ENCODE measurements at regions not wholly inside any gene's neighbourhood (a gene's known extent, or its start where the extent isn't known, plus 50 kb on each side); places are given as distances from the start of the nearest gene placed in this dataset.

- WGBS (ENCODE audit: insufficient coverage, insufficient read length) = no CpG with 5 or more reads among the region's 6 CpGs
- Histone ChIP-seq H3K27me3 (ENCODE audit: control insufficient read depth, insufficient read depth, low read length) (no peaks in the 10 kb centered on the region), H3K4me3 (ENCODE audit: low read length) (no peak overlapping the region), H3K36me3 (ENCODE audit: control insufficient read depth, insufficient read depth, low read length) (no peaks in the 10 kb centered on the region), H3K4me1 (ENCODE audit: control insufficient read depth, insufficient read depth, low read length) (no peaks in the 10 kb centered on the region), H3K27ac (ENCODE audit: low read length) (no peak overlapping the region), H3K9me3 (ENCODE audit: control insufficient read depth, insufficient read depth, low read length) (no peaks in the 10 kb centered on the region; the same call in 1 of the 2 replicates)
- DNase-seq (ENCODE audit: low read depth, low spot score) = no peak
These were observed 71.1 kb upstream of the DGKG start for GRCh38 chr3:186432944-186433732.

DNA sequence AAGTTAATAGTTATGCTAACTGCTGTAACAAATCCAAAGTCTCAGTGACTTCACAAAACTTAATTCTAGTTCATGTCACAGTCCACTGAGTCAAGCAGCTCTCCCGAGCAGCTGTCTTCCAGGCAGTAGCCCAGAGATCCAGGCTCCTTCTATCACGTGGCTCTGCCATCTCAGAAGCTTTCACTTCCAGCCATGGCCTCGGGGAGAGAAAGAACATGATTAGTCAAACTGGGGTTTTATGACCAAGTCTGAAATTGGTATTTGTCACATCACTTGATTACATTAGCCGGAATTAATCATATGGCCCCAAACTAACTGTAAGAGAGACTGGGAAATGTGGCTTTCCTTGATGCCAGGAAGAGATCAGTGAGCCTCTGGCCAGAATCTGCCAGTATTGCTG, 70.2 kb upstream of the DGKG start:
- Histone ChIP-seq H3K4me3 (ENCODE audit: low read length) (no peak overlapping the region), H3K4me1 (ENCODE audit: control insufficient read depth, insufficient read depth, low read length) (no peaks in the 10 kb centered on the region), H3K36me3 (ENCODE audit: control insufficient read depth, insufficient read depth, low read length) (no peaks in the 10 kb centered on the region), H3K27me3 (ENCODE audit: control insufficient read depth, insufficient read depth, low read length) (no peaks in the 10 kb centered on the region), H3K9me3 (ENCODE audit: control insufficient read depth, insufficient read depth, low read length) (no peaks in the 10 kb centered on the region; the same call in 1 of the 2 replicates), H3K27ac (ENCODE audit: low read length) (no peak overlapping the region)
- no CpG with 5 or more reads among the region's 4 CpGs for WGBS (ENCODE audit: insufficient coverage, insufficient read length)
- DNase-seq (ENCODE audit: low read depth, low spot score) = no peak

DNA sequence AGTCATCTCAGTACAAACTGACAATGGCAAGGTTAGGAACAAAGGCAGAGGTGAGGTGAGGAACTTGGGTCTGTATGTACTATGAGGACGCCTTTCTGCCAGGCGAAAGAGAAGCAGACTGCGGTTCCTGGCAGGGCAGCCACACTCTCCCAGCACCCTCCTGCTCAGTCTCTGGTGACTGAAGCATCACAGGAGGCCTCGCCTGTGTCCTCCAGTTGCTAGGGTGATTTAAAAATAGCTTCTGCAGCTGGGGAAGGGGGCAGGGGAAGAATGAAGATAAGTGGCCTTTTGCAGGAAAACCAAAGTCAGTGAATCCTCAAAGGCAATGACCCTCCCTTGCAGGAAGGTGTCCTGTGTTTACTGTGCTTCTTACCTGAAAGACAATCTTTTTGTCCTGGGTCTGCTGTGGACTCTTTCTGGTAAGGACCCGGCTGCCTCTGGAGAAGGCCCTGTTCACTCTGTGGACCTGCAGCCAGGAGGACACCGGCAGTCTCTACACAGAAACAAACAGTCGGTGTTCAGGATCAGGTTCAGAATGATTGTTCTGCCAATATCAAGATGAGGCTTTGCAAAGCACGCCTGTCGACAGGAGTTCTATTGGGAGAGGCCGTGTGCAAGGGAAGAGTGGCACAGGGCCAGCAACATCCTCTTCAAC, 65.7 kb upstream of the DGKG start:
- no CpG with 5 or more reads among the region's 10 CpGs for WGBS (ENCODE audit: insufficient coverage, insufficient read length)
- no peaks in the 10 kb centered on the region for H3K36me3 ChIP-seq (ENCODE audit: control insufficient read depth, insufficient read depth, low read length)
- no peaks in the 10 kb centered on the region; the same call in 1 of the 2 replicates for H3K9me3 ChIP-seq (ENCODE audit: control insufficient read depth, insufficient read depth, low read length)
- H3K4me1 ChIP-seq (ENCODE audit: control insufficient read depth, insufficient read depth, low read length) = no peaks in the 10 kb centered on the region; the same call in 1 of the 2 replicates
- no peak for DNase-seq (ENCODE audit: low read depth, low spot score)
- no peak overlapping the region for H3K27ac ChIP-seq (ENCODE audit: low read length)
- no peak overlapping the region for H3K4me3 ChIP-seq (ENCODE audit: low read length)
- no peaks in the 10 kb centered on the region for H3K27me3 ChIP-seq (ENCODE audit: control insufficient read depth, insufficient read depth, low read length)

DNA sequence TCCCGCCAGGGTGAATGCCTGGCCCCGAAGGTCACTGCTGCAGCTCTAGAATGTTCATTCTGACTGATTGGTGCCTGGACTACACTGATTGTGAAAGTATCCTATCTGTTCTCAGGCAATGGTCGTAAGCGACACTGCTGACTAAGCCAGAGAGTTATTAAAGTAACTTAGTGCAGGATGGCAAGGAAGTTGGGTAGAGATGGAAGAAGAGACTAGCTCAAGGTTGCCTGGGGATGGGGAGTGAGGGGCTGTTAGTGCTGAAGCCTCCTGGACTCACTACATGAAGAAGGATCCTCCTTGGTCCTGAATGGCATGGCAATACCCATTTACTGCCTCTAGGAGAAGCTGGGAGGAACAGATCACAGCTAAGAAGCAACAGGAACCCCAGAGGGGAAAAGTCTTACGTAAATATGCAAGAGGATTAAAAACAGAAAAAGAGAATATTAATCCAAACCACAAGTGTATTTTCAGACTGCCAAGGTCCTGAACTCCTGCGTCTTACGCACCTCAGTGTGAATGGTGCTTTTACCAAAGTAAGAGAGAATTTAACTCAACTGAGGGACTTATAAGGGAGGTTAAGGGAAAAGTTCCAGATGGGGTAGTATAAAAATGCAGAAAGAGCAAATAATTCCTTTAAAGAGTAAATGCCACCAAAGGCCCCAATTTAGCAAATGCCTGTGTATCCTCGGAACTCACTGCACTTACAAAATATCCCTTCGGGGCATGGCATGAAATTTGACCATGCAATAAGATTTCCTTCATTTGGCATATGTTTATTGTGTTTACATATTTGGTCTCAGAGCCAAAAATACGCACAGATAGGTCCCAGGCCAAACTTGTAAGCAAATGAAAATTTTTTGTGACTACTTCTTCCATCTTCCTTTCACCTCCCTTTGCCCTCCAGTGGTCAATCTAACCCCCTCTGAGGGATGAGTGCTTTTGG, 64.0 kb upstream of the DGKG start:
- Histone ChIP-seq H3K4me3 (ENCODE audit: low read length) (no peak overlapping the region), H3K27ac (ENCODE audit: low read length) (no peak overlapping the region), H3K27me3 (ENCODE audit: control insufficient read depth, insufficient read depth, low read length) (no peaks in the 10 kb centered on the region), H3K36me3 (ENCODE audit: control insufficient read depth, insufficient read depth, low read length) (no peaks in the 10 kb centered on the region), H3K9me3 (ENCODE audit: control insufficient read depth, insufficient read depth, low read length) (no peaks in the 10 kb centered on the region), H3K4me1 (ENCODE audit: control insufficient read depth, insufficient read depth, low read length) (no peaks in the 10 kb centered on the region; the same call in 1 of the 2 replicates)
- WGBS (ENCODE audit: insufficient coverage, insufficient read length) = no CpG with 5 or more reads among the region's 10 CpGs
- no peak for DNase-seq (ENCODE audit: low read depth, low spot score)

DNA sequence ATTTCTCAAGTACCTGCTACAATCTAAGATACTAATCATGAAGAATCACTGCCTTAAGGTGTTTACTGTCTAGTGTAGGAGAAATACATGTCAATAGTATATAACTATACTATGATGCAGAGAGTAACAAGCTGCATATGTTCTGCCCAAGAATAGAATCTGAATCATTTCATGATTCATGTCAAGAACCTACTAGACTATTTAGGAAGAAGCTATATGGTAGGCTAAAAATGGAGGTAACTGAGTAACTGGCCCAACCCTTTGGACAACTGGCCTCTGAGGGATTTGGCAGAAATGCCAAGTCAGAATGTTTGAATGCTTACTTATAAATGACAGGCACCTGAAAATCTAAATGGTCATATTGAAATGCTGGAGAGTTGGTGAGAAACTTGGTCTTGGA, 59.9 kb upstream of the DGKG start:
- no peak overlapping the region for H3K27ac ChIP-seq (ENCODE audit: low read length)
- H3K4me3 ChIP-seq (ENCODE audit: low read length) = no peak overlapping the region
- H3K27me3 ChIP-seq (ENCODE audit: control insufficient read depth, insufficient read depth, low read length) = no peaks in the 10 kb centered on the region
- no peak for DNase-seq (ENCODE audit: low read depth, low spot score)
- no peaks in the 10 kb centered on the region for H3K9me3 ChIP-seq (ENCODE audit: control insufficient read depth, insufficient read depth, low read length)
- H3K4me1 ChIP-seq (ENCODE audit: control insufficient read depth, insufficient read depth, low read length) = no peaks in the 10 kb centered on the region; the same call in 1 of the 2 replicates
- H3K36me3 ChIP-seq (ENCODE audit: control insufficient read depth, insufficient read depth, low read length) = no peaks in the 10 kb centered on the region

DNA sequence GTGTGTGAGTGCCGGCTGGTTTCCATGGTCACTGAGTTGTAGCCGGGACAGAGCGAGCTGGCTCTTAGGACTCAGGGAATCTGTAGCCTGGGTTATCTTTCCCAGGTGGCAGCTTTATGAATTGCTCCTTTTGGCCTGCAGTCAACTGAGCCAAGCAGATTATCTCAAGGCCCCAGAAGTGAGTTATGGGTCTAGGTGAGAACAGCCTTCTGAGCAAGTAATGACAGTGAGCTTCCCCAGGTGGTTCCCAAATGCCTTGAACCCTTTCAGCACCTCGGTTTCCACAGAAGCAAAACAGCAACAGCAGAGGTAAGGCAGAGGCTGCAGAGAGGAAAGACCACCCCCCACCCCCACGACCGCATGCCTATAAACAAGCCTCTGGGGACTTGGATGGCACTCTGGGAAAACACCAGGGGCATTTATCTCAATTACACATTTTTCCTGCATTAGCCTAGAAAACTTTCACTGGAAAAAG, 56.7 kb upstream of the DGKG start:
- H3K27me3 ChIP-seq (ENCODE audit: control insufficient read depth, insufficient read depth, low read length) = no peaks in the 10 kb centered on the region
- peaks cover 2% of the 10 kb centered on the region; the same call in 1 of the 2 replicates for H3K4me1 ChIP-seq (ENCODE audit: control insufficient read depth, insufficient read depth, low read length)
- H3K27ac ChIP-seq (ENCODE audit: low read length) = no peak overlapping the region
- H3K9me3 ChIP-seq (ENCODE audit: control insufficient read depth, insufficient read depth, low read length) = no peaks in the 10 kb centered on the region
- no peaks in the 10 kb centered on the region for H3K36me3 ChIP-seq (ENCODE audit: control insufficient read depth, insufficient read depth, low read length)
- DNase-seq (ENCODE audit: low read depth, low spot score) = no peak
- WGBS (ENCODE audit: insufficient coverage, insufficient read length) = no CpG with 5 or more reads among the region's 6 CpGs
- H3K4me3 ChIP-seq (ENCODE audit: low read length) = no peak overlapping the region

DNA sequence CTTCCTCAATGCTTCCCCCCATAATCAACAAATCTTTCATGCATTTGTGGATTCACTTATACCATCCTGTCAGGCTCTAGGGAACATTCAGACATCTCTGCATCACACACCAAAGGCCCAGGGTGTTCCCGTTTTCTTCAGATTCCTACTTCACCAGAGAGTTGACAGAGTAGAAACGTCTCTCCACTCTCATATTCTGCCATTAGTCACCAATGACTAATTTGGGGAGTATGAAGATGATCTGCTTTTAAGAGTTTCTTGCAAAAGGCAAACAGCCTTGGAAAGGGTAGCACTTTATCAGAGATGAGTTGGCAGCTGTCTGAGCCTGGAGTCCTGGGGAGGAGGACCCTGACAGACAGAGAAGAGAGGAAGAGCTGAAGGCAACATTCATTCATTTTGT, 55.8 kb upstream of the DGKG start:
- Histone ChIP-seq H3K27ac (ENCODE audit: low read length) (no peak overlapping the region), H3K27me3 (ENCODE audit: control insufficient read depth, insufficient read depth, low read length) (no peaks in the 10 kb centered on the region), H3K9me3 (ENCODE audit: control insufficient read depth, insufficient read depth, low read length) (no peaks in the 10 kb centered on the region), H3K4me3 (ENCODE audit: low read length) (no peak overlapping the region), H3K4me1 (ENCODE audit: control insufficient read depth, insufficient read depth, low read length) (peaks cover 2% of the 10 kb centered on the region; the same call in 1 of the 2 replicates), H3K36me3 (ENCODE audit: control insufficient read depth, insufficient read depth, low read length) (no peaks in the 10 kb centered on the region)
- no peak for DNase-seq (ENCODE audit: low read depth, low spot score)
- no CpG with 5 or more reads among the region's 2 CpGs for WGBS (ENCODE audit: insufficient coverage, insufficient read length)

DNA sequence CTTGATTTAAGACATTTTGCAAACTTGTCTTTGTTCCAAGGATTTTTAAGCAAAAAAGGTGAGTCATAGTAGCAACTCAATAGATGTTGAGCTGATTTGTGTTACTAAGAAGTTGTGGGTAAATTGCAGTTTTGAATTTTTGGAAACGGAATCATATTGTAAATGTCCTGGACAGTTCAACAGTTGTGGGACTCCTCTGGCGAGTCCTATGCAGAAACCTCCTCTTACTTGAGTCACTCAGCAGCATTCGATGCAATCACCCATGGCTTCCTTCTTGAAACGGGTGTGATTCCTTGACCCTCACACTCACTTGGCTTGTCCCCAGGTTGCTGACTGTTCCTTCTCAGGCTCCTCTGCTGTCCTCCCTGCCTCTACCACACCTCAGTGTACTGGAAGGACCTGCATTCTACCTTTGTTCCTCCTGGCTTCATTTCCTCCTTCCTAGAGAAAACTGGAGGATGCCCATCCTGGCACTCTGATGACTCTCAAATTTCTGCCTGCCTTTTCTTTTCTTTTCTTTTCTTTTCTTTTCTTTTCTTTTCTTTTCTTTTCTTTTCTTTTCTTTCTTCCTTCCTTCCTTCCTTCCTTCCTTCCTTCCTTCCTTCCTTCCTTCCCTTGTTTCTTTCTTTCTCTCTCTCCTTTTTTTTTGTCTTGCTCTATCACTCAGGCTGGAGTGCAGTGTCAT, 52.8 kb upstream of the DGKG start:
- Histone ChIP-seq H3K4me1 (ENCODE audit: control insufficient read depth, insufficient read depth, low read length) (peaks cover 2% of the 10 kb centered on the region; the same call in 1 of the 2 replicates), H3K27me3 (ENCODE audit: control insufficient read depth, insufficient read depth, low read length) (no peaks in the 10 kb centered on the region), H3K27ac (ENCODE audit: low read length) (no peak overlapping the region), H3K9me3 (ENCODE audit: control insufficient read depth, insufficient read depth, low read length) (no peaks in the 10 kb centered on the region), H3K4me3 (ENCODE audit: low read length) (no peak overlapping the region), H3K36me3 (ENCODE audit: control insufficient read depth, insufficient read depth, low read length) (no peaks in the 10 kb centered on the region)
- no peak for DNase-seq (ENCODE audit: low read depth, low spot score)
- no CpG with 5 or more reads among the region's 4 CpGs for WGBS (ENCODE audit: insufficient coverage, insufficient read length)

DNA sequence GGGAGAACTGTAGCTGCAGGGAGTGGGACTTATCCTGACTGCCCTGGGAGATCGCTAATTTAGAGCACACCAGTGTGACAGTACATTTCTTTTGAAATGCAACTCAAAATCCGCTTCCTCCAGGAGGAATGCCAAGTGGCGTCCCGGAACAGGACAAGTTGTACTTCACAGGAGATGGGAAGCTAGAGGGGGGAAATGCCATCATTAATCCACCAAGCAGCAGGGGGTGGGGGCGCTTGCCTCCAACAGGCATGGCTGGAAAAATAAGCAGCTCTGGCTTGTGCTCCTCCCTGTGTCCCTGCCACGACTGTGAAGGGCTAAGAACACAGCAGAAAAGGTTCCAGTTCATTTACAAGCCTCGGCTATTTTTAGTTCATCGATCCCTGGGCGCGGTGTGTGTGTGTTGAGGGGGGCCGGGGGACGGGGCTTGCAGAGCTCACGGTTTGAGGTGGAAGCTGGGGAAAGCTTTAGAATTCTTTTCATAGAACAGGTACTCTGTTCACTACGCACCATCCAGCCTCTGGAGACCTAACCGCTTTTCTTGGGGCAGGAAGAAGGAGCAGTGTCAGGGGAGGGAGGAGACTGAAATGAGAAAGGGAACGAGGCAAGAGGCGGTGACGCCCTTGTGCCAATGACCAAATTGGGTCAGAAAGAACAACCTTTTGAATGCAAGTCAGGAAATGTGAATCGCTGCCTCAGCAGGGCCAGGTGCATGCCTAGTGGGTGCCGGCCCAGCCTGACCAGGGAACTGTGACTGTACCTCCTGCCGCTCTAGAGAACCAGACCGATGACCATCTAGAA, 51.8 kb upstream of the DGKG start:
- Histone ChIP-seq H3K36me3 (ENCODE audit: control insufficient read depth, insufficient read depth, low read length) (no peaks in the 10 kb centered on the region), H3K27me3 (ENCODE audit: control insufficient read depth, insufficient read depth, low read length) (no peaks in the 10 kb centered on the region), H3K27ac (ENCODE audit: low read length) (no peak overlapping the region), H3K4me1 (ENCODE audit: control insufficient read depth, insufficient read depth, low read length) (peaks cover 4% of the 10 kb centered on the region; the same call in 1 of the 2 replicates), H3K9me3 (ENCODE audit: control insufficient read depth, insufficient read depth, low read length) (no peaks in the 10 kb centered on the region), H3K4me3 (ENCODE audit: low read length) (peak overlapping the region; percentile 8; the same call in 1 of the 2 replicates)
- no CpG with 5 or more reads among the region's 22 CpGs for WGBS (ENCODE audit: insufficient coverage, insufficient read length)
- DNase-seq (ENCODE audit: low read depth, low spot score) = no peak

All from iPS DF 6.9 (cell line).